GM18508 (cell line): ENCODE measurements at regions not wholly inside any gene's neighbourhood (a gene's known extent, or its start where the extent isn't known, plus 50 kb on each side); places are given as distances from the start of the nearest gene placed in this dataset.

Experiments used
- ATAC-seq: cut with Tn5 transposase; IDR thresholded peaks from one replicate; pipeline ENCODE4 v1.9.1; 2021; ENCODE audit warnings: moderate number of reproducible peaks; ENCODE audit not compliant: insufficient read depth, unreplicated experiment

DNA sequence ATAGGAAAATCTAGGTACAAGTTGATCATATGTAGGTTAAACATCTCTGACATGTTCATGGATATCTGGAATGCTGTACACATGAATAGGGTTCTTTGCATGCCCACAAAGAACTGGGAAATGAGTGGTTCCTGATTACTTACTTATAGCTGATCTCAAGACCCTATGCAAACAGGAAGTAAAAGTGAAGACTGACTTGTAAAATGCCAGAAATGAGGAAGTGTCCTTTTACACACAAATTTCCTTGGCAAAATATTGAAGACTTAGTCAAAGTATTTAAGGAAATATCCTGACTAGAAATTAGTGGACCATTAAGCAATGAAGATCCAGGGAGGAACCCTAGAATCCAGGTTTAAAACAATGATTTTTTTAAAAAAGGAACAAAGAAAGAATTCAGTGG lies 203.7 kb upstream of the DLGAP1 start:
- no peak for ATAC-seq

DNA sequence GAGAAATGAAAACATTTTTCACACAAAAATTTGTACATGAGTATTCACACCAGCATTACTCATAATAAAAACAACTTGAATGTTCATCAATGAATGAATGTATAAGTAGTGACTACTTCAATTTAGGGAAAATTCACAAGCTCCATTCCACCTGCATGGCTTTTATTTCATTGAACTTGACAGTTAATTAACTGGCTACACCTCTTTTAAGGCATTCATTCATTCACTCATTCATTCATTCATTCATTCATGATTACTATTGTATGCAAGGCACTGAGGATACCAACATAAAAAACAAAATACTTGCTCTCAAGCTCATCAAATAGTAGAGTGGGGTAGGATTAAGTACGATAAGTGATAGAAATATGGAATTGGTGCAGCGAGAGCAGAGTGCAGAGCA lies 198.3 kb upstream of the DLGAP1 start:
- ATAC-seq = no peak

DNA sequence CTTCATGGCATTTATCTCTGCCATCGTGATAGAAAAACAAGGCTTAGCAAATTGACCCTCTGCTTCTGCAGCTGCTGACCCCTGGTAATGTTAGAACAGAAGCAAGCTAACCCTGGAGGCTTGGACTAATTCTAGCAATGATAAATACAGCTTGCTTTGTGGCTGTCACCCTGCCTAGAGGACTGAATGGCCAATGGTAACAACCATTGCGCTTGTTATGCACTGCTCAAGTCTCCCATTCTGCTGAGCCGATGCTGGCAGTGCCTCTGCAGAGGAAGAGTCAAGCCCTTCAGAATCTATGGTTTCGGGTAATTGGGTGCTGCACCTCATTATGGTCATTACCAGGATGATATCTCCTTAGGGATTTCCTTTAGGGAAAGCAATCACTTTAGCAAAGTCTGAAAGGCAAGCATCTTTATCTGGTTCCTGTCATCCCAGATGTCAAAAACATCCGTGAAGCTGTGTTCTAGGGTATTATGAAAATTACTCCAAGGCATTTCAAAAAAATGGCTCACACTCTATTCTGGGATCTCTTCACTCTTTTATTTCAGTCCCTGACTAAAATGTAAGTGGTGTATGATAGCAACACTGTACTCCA lies 186.8 kb upstream of the DLGAP1 start:
- ATAC-seq = no peak

DNA sequence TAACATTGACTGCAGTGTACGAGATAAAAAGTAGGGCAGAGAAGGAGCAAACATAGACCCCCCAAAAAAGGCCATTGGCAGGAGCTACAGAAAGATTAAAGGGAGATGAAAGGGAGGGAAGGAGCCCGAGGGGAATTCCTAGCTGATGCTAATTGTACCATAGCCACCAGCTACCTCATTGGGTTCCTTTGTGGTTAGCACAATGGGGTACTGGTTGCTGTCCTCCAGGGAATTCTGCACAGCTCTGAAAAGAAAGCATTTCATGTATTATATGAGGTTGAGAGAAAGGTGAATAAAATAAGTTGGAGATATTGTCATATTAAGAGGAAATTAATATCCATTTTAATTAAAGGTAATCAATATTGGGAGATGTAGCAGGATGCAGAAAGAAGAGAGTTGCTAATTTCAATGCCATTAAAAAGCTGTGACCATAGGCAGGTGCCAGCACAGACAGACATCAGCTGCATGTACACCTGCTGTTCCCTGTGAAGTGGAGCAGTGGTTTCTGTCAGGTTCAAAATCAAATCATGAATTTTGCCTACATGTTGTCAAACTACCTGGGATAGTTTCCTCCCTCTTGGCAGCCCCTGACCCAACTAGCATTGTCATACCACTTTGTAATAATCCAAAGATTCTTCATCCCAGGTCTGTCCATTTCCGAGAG lies 185.4 kb upstream of the DLGAP1 start:
- ATAC-seq = no peak

DNA sequence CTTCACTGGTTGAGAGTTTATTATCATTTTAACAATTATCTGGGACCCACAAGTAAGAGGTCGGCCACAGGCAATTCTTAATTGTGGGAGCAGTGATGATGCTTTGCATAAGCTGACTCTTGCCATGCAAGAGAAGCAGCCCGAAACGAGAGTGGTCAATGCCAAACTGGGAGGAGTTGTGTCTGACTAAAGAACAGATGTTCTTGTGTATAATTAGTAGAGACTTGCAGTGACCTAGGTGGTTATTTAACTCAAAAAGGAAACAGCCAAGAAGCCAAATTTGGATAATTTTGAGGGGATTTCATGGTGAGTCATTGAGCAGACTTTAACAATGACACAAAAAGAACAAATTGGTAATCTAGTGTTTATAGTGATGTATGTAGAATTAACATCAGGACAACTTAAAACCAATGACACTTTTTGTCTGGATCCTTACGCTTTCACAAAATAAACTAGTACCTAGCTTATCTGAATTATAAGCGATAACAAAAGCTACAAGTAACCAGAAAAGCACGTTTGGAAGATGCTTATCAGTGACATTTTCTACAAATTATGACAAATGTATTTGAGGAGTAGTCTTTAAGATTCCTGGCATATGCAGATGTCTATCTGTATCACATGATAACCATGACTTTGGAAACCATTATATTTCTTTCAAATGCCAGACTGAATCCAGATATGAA lies 184.7 kb upstream of the DLGAP1 start:
- ATAC-seq = peak; percentile 95

DNA sequence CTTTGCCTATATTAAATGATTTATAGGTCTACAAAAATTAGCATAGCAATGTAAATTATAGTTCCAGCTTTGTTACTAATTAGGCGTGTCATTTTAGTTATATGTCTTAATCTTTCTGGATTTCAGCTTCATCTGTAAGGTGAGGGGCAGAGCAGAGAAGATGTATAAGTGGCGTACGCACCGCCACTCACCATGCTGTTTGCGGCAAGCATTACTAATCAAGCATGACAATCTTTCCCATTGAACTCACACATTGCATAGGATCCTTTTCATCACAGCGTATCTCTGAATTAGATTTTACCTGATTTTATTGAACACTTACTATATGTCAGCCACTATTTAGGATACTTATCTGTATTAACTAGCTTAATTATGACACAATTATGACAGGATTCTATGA lies 183.6 kb upstream of the DLGAP1 start:
- ATAC-seq = no peak

DNA sequence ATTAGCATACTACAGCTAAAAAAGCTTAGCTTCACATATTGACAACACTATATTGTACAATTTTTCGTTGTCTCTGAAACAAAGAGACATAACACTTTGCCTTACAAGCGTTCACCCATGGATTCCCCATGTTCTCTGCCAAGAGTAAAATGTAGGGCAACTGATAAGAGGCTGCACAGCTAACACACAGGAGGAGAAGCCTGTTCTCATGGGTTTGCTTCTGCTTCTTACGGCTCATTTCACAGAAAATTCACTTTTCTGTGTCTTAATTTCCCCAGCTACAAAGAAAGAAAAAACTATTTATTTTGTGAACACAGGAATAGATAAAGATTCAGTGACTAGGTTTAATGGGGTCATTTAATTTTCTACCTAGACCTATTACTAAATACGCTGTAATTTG lies 182.8 kb upstream of the DLGAP1 start:
- ATAC-seq = no peak

DNA sequence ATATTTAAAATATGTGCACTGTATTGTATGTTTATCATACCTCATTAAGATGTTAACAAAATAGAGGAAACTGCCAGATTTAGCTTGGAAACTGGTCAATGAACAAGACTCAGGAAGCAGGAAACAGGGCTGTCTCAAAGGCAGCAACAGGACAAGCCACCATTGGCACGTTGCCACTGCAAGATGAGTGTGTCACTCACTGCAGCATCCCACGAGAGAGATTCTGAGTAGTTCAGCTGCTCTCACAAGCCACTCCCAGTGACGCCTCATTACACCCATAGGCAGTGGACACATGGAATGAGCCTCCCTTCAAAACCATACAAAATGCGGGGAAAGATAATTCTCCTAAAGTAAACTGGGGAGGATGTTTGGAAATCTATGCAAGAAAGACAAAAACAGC lies 181.9 kb upstream of the DLGAP1 start:
- no peak for ATAC-seq

DNA sequence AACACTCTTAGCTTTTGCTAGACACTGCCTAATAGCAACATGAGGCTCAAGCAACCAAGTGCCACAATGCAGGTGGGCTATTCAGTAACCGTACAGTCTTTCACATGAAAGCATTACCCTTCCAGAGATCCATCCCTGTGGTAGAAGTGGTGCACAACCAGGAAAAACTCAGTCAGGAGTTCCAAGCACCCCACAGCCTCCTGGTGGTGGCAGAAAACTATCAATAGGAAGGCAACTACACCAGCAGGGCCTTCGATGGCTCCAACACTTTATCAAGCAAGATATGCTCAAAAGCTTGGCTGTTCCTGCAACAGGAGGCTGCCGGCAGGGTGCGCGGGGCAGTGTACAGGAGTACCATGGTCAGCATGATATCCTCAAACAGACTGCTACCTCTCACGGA lies 176.1 kb upstream of the DLGAP1 start:
- no peak for ATAC-seq

DNA sequence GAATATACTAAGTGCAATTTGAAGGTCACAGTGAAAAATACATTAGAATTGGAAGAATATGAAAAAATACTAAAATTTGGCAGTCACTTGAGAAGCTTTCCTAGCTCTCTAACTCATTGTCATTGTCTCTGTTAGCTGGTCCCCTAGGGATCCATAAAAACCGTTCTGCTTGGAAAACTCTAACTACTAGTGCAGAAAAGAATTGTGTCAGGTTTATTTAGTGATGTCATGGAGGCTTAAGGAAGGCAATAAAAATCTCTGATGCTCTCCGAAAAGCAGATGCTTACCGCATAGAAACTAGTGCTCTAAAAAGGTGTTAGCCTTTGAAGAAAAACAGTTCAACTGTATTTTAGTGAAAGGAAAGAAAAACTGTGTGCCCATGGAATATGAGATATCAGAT lies 150.1 kb upstream of the DLGAP1 start:
- ATAC-seq = no peak

DNA sequence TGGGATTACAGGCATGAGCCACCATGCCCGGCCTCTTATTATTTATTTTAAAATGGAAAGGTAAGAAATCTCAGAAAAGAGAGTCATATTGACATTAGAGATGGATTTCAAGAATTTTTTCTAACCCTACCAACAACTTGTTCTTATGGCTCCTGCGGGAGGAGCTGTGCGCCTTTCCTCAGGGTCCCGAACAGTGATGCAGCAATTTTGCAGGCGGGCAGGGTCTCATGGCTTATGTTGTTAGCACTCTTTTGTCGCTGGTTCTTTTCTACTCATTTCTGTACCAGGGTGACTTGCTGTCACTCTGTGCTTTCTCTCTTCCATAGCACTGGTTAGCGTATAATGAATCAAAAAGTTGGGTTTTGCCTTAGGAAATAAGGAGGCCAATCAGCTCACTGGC lies 148.8 kb upstream of the DLGAP1 start:
- ATAC-seq = no peak

DNA sequence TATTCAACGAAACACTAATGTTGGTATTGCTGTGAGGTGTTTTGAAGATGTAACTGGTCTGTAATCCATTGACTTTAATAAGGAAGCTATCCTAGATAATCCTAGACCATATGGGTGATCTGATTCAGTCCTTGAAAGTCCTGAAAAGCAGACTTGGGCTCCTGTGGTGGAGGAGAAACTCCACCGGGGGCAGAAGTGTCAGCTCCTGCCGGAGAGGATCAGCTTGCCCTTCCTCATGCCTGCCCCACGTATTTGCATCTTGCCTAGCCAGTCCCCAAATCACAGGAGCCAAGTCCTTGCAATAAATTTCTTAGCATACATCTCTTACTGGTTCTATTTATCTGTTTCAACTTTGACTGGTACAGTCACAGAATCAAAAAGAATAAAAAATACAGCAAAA lies 144.2 kb upstream of the DLGAP1 start:
- ATAC-seq = no peak

DNA sequence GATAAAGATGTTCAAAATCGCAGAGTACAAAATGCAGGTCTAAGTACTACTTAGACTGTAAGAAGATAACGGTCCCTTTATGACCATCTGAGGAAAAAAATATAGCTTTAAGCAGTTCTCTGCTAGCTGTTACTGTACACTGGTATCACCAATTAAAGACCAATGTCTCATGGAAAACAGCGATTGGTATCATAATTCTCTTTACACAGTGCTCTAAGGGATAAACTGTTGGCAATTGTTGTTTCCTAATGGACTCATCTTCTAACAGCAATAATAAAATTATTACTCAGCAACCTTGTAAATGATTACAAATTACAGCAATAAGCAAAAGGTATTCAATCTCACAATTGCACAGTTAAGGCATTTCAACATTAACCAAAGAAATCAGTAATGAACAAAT lies 142.2 kb upstream of the DLGAP1 start:
- ATAC-seq = no peak

DNA sequence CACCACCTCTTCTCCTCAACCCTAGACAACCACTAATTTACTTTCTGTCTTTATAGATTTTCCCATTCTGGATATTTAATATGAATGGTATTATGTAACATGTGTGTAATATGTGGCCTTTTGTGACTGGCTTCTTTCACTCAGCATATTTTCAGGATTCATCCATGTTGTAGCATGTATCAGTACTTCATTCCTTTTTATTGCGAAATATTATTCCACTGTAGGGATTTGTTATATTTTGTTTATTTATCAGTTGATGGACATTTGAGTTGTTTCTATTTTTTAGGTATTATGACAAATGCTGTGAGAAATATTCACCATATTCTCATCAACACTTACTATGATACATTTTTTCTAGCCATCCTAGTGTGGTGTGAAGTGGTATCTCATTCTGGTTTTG lies 138.8 kb upstream of the DLGAP1 start:
- ATAC-seq = no peak

DNA sequence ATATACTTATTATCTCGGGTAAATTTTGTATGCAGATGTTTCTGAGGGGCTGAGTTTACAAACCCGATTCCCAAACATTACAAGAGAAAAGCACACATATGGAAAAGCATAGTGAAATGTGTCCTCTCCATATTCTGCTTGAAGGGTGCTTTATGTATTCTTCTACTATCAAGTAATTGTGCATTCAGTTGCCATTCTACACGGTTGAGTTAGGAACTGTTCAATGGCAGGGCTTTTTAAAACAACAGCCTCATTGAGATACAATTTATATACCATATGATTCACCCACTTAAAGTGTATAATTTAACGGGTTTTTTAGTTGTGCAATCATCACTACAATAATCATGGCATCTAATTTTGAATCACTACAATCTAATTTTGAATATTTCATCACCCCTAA lies 138.4 kb upstream of the DLGAP1 start:
- ATAC-seq = no peak

DNA sequence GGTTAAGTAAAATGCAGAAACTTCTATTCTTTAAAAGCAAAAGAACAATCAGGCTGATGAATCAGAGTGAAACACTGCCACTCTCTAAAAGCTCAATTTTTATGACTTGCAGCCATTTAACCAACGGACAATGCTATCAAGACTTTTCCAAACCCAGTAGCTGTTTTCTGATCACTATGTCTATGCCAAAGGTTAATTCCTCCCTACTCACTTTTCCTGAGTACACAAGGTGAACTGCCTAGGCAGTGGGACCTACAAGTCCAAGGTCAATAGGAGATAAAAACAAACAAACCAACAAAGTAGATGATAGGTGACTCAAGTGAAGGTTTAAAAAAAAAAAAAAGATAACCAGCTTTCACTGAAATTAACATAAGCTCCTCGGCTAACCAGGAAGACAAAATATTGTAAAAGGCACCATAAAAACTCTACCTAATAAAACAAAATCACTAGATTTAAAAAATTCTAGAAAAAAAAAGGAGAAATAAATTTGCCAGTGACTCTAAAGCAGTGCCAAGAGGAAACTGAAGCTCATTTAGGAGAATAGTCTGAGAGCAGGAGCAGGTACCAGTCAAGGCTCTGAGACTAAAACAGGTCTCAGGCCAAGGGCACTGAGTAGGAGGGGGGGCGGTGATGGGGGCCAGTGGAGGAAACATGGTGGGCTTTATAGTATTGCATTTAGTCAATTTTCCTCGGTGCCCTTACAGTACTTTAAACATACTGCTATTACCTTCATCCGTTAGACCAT lies 134.1 kb upstream of the DLGAP1 start:
- no peak for ATAC-seq

DNA sequence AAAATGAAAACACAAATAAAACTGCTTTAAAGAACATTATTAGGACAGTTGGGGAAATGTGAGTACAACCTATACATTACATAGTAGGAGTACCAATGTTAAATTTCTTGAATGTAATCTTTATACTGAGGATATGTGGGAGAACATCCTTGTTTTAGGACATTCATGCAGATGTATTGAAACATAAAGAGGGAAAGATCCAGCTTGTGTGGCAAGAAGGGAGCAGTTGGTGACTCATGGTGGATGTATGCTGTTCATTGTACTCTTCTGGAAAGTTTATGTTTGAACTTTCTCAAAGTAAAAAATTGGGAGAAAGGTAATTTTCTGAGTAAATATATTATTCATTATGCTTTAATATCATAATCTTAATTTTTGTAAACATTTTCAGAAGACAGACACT lies 132.1 kb upstream of the DLGAP1 start:
- ATAC-seq = no peak

DNA sequence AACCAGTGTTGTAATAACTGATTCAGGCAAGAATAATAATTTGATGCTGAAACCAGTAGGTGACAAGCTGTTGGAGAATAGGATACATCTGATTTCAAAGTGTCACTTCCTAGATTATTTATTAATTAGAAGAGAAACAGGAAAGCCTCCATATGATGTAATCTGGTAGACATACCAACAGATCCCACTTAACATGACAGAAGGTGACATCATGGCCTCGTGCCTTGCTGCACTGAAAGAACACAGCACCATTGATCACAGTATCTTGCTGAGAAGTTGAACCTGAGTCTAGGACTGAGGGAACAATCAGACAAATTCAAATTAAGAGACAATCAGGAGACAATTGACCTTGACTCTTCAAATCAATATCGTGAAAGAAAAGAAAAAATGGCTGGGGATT lies 131.6 kb upstream of the DLGAP1 start:
- ATAC-seq = no peak

DNA sequence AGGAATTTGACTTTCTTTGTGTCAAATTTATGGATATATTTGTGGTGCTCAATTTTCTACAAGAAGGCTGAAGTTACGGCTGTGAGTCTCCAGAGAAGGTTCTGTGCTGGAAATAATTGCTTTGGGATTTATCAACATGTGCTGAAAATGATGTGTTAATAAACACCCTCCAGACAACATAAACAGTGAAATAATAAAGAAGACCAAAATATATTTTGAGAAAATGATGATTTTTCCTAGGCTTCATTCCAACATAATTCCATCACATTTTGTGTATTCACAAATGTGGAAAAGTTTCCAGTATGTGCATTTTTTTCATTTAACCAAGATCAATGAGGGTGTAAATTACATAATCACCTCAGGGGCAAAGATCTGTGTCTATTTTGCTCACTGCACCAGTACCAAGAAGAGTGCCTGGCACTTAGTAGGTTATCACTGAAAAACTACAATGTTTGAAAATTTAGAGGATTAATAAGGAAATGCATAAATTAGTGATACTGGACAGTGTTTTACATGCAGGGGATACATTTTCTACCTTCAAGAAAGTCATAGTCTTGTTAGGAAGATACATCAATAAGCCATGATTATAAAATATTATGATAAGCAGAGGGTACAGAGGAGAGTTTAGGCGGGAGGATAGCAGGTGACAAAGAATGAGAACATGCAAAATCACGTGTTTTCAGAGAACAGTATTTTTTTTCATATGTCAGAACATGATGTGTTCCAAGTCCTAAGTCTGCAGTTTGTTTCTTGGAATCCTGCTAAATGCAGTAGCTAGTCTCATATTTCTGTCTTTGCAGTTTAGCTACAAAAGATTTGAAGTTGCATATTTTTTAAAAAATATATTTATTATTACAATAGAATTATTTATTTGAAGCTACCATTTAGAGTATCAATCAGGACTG lies 127.6 kb upstream of the DLGAP1 start:
- no peak for ATAC-seq

DNA sequence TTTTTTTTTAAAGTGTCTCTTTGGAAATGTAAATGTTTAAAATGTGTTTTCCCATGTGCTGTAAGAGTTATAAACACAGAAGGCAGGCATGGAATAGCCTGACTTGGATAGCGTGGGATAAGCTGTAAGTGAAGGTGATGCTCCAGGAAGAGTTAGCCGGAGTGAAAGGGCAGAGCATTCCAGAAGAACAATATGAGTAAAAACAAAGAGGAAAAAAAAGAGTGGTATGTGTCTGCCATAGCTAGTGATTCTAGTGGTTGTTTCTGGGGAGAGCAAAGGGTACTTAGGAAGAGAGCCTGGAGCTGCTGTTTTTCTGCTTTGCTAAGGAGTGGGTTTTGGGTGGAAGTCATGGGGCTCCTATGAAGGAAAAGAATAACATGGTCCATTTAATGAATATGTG lies 126.9 kb upstream of the DLGAP1 start:
- ATAC-seq = no peak
